Fibroblast of peridontal ligament (primary cell): ENCODE measurements at regions not wholly inside any gene's neighbourhood (a gene's known extent, or its start where the extent isn't known, plus 50 kb on each side); places are given as distances from the start of the nearest gene placed in this dataset.

ENCODE experiments used
- DNase-seq: peaks from one replicate; pipeline ENCODE4 v3.0.0-alpha.2; 2010; ENCODE audit errors: extremely low read depth

- peak; percentile 83 for DNase-seq
Measured at GRCh38 chr2:225995796-225996461, 596.4 kb downstream of the NYAP2 start.

DNA sequence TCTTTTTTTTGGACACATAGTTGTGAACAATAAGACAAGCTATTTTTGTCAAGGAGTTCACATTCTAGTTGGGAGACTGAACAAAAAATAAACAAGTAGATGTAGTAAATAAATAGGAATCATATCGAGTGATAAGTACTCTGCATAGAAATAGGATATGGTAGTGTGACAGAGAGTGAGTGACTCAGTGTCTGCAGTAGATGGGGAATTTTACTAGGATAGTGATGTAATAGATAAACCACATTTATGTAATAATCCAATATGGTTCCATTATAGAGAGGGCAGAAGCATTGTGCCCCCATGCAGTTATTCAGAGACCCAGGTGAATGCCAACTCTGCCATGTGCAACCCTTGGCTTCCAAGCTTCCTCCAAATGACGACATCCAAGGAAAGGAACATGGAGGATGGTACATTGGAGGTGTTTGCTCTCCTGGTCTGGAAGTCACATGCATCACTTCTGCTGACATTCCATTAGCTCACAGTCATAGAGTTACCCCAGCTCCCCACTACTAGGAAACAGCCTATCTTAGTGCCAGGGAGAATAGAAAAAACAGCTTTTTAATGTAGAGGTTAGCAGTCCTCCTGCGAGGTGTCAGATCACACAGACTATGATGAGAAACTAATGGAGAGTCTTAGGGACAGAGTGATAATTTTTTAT, 595.4 kb downstream of the NYAP2 start:
- DNase-seq = peak; percentile 37

- DNase-seq = peak; percentile 53
Measured at GRCh38 chr2:225993430-225993829, 593.9 kb downstream of the NYAP2 start.

GRCh38 chr2:225989809-225990208, 590.3 kb downstream of the NYAP2 start:
- no peak for DNase-seq

- no peak for DNase-seq
Measured at GRCh38 chr2:225980372-225980771, 580.9 kb downstream of the NYAP2 start.

GRCh38 chr2:225971433-225971832, 571.9 kb downstream of the NYAP2 start:
- DNase-seq = no peak

GRCh38 chr2:225948903-225949302, 549.4 kb downstream of the NYAP2 start:
- no peak for DNase-seq

DNA sequence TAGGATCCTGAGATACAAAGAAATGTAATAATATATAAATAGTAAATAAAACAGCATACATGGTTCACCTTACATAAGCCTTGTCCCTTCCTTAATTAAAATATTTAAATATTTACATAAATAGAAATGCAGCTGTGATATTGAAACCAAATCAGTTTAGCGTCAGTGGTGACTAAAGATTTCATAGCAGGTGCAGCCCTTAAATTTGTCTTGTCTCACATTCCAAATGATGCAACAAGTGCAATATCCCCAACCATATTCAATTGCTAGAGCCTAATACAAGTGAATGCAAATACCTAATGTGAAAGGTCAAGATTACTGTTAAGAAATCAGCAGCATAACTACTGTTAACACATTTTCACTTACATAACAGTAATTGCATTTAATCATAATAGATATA, 539.5 kb downstream of the NYAP2 start:
- no peak for DNase-seq

DNA sequence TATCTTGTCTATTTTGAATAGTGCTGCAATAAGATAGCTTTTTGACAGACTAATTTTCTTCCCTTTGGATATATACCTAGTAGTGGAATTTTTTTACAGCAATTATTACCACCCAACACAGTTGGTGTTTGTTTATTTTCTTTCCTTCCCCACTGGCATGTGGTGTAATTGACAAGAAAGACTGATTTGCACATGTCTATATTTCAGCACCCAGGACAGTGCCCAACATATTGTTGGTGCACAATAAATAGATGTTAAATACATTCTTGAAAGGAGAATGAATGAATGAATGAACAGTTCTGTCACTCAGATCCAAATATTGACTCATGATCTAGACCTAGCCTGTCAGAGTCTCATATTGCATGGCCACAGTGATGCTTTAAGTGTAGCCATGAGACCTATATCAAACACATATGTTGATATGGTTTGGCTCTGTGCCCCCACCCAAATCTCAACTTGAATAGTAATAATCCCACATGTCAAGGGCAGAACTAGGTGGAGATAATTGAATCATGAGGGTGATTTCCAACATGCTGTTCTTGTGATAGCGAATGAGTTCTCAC, 538.2 kb downstream of the NYAP2 start:
- peak; percentile 44 for DNase-seq

DNA sequence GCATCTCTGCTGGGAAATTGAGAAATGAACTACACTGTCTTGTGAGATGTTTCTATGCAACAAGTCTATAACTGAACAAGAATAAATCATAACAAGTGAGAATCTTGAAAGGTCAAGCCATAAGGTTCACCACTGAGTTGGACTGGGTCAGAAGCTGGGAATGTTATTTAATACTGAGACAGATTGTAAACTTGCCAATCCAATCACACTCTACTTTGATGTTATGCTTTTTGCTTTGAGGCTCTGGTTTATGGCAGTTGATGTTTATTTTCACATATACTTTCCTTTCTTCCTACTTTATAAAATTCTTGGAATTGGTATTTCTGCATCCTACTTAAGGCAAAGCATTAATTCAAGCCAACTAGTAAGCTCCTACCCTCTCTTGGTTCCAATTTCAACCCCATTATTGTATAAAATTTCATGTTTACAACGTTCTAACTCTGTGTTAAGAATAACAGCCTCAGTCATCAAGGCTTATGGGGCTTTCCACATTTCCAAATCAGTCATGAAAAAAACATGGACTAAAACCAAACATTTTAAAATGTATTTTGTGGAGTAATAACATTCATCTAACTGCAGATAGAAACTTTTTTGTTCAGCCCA, 533.4 kb downstream of the NYAP2 start:
- peak; percentile 87 for DNase-seq

GRCh38 chr2:225930687-225931086, 531.2 kb downstream of the NYAP2 start:
- peak; percentile 18 for DNase-seq

- peak; percentile 28 for DNase-seq
Measured at GRCh38 chr2:225920621-225921220, 521.2 kb downstream of the NYAP2 start.

GRCh38 chr2:225916692-225917091, 517.2 kb downstream of the NYAP2 start:
- no peak for DNase-seq

- peak; percentile 23 for DNase-seq
Measured at GRCh38 chr2:225911019-225911418, 511.5 kb downstream of the NYAP2 start.

DNA sequence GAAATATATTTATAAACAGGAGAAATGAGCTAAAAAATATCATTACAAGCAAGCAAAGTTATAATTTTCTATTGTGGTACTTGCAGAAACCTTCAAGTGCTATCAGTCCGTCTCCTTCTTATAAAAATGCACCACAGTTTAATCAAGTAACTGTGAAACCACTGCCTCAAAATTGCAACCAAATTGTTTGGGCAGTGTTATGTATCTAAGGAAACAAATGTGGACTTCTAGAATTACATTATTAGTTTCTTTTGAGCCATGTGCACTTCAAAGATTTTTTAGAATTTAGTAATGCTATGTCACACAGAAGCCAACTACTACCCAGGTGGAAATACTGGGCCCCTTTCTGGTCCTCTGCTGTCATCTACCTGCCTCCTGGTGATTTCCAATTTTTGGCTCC, 495.6 kb downstream of the NYAP2 start:
- peak; percentile 75 for DNase-seq

- DNase-seq = peak; percentile 86
Measured at GRCh38 chr2:225894236-225894980, 494.9 kb downstream of the NYAP2 start.

DNA sequence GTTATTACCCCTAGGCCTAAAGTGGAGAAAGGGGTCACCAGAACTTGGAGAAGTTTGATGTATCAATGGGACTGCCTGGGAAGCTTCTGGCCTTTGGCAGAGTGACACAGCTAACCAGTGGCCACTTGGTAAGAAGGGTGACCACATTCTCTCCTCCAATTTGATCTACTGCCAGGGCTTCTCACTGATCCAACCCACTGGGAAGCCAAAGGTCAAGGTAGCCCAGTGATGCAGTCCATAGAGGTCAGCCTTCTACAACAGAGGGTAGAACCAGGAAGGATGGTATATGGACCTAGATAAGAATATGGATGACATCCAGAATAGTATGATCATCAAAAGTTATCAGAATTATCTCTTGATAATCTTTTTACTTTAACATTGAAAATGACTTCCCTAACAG, 493.6 kb downstream of the NYAP2 start:
- no peak for DNase-seq

GRCh38 chr2:225891771-225892170, 492.3 kb downstream of the NYAP2 start:
- peak; percentile 55 for DNase-seq

DNA sequence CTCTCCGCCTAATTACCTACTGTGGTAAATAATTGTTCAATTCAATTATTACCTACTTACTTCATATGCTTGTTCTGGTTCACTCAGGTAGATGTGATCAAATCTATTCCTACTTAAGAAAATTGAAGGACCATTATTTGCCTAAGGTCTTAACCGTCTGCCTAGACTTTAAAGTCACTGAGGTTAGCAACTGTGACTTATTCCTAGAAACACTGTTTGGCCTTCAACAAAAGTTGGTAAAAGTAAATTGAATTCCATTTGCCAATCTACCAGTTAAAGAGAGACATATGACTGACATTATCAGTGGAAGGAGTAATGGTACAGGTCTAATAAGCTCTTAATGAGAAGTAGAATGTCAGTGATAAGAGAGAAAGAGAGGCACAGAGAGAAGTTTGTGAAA, 491.5 kb downstream of the NYAP2 start:
- no peak for DNase-seq

DNA sequence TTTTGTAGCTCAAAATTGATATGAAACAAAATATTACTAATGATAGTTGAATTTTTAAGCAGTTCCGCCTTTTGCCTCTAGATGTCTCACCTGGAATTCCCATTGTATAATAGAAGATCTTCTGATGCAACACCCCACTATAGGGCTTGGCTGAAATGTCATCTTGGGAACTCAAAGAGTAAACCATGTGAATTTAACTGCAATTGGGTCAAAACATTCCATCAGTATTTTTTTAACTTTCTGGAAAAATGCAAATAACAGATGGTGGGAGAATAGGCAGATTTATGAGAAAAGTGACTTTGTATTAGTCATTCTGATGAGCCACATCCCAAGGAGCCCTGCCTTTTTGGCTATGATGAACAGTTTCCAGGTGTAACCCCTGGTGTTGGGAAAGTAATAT, 489.9 kb downstream of the NYAP2 start:
- DNase-seq = peak; percentile 97

GRCh38 chr2:225867071-225867470, 467.6 kb downstream of the NYAP2 start:
- DNase-seq = no peak

DNA sequence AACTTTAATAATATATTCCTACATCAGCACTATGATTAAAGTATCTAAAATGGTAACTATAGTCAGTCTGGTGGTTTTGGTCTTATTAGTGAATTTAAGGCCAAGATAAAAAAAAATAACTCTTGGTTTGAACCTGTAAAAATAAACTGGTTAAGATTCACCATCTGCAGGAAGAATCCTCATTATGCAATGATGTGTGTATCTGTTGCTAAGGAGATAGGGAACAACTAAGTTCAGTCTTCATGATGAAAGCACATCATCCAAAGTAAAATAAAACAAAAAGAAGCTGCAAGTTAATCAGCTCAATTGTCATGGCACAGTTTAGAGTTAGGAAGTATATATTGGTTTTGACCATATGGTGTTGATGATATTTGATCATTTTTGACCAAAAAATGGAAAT, 466.0 kb downstream of the NYAP2 start:
- DNase-seq = peak; percentile 50
